GM21576 (cell line): ENCODE measurements at regions not wholly inside any gene's neighbourhood (a gene's known extent, or its start where the extent isn't known, plus 50 kb on each side); places are given as distances from the start of the nearest gene placed in this dataset.
"Not testable (repeated sequence)": the region's sequence is repeated elsewhere in the genome, so short reads cannot be mapped to it uniquely, and the experiment has no call there.

Experiments
- ATAC-seq: cut with Tn5 transposase; IDR thresholded peaks from one replicate; pipeline ENCODE4 v1.9.1; 2021; ENCODE audit warnings: mild to moderate bottlenecking, moderate library complexity; ENCODE audit not compliant: unreplicated experiment

- ATAC-seq = no peak
Observed at GRCh38 chr4:60581919-60582536, 618.1 kb upstream of the ADGRL3 start.

GRCh38 chr4:60588556-60588955 lies 611.6 kb upstream of the ADGRL3 start:
- no peak for ATAC-seq

- no peak for ATAC-seq
Observed at GRCh38 chr4:60589425-60589824, 610.7 kb upstream of the ADGRL3 start.

- ATAC-seq = no peak
Observed at GRCh38 chr4:60590116-60590515, 610.0 kb upstream of the ADGRL3 start.

- ATAC-seq = no peak
Observed at GRCh38 chr4:60605646-60606354, 594.3 kb upstream of the ADGRL3 start.

- ATAC-seq = no peak
Observed at GRCh38 chr4:60611762-60612496, 588.2 kb upstream of the ADGRL3 start.

- no peak for ATAC-seq
Observed at GRCh38 chr4:60617731-60618130, 582.4 kb upstream of the ADGRL3 start.

GRCh38 chr4:60619531-60620305 lies 580.4 kb upstream of the ADGRL3 start:
- ATAC-seq = no peak

GRCh38 chr4:60637976-60638375 lies 562.1 kb upstream of the ADGRL3 start:
- ATAC-seq = no peak

- ATAC-seq = no peak
Observed at GRCh38 chr4:60648774-60649173, 551.4 kb upstream of the ADGRL3 start.

- no peak for ATAC-seq
Observed at GRCh38 chr4:60652933-60653332, 547.2 kb upstream of the ADGRL3 start.

- no peak for ATAC-seq
Observed at GRCh38 chr4:60655356-60655755, 544.8 kb upstream of the ADGRL3 start.

GRCh38 chr4:60656171-60656570 lies 544.0 kb upstream of the ADGRL3 start:
- ATAC-seq = no peak

GRCh38 chr4:60657041-60657440 lies 543.1 kb upstream of the ADGRL3 start:
- ATAC-seq = no peak

- no peak for ATAC-seq
Observed at GRCh38 chr4:60657807-60658206, 542.3 kb upstream of the ADGRL3 start.

- ATAC-seq = no peak
Observed at GRCh38 chr4:60663769-60664168, 536.4 kb upstream of the ADGRL3 start.

GRCh38 chr4:60682901-60683300 lies 517.2 kb upstream of the ADGRL3 start:
- no peak for ATAC-seq

GRCh38 chr4:60683357-60683756 lies 516.8 kb upstream of the ADGRL3 start:
- no peak for ATAC-seq

GRCh38 chr4:60683973-60684372 lies 516.2 kb upstream of the ADGRL3 start:
- no peak for ATAC-seq

- ATAC-seq = not testable (repeated sequence)
Observed at GRCh38 chr4:60696062-60696461, 504.1 kb upstream of the ADGRL3 start.

GRCh38 chr4:60709061-60709460 lies 491.1 kb upstream of the ADGRL3 start:
- no peak for ATAC-seq
